ENCODE measurements at regions not wholly inside any gene's neighbourhood (a gene's known extent, or its start where the extent isn't known, plus 50 kb on each side); places are given as distances from the start of the nearest gene placed in this dataset.

DNA sequence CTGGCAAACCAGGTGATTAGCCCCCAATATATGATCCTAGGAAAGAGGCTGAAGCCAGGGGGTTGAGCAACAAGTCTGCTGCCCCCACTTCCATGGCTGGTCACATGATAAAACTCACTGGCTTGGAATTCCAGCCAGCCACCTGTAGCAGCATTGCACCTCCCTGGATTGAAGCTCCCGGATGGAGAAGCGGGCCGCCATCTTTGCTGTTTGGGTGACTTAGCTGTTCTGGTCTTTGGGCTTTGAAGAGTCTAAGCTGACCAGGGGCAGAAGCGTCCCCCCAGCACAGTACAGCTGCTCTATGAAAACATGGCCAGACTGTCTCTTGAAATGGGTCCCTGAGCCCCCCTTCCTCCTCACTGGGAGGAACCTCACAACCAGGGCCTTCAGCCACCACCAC, 610.2 kb downstream of the ANXA1 start:
- TF ChIP-seq EZH2 (IDR thresholded peaks at IDR 0.05) (no peak), EZH2phosphoT487 (IDR thresholded peaks at IDR 0.05) (no peak)
- TF ChIP-seq, protein P1, sequence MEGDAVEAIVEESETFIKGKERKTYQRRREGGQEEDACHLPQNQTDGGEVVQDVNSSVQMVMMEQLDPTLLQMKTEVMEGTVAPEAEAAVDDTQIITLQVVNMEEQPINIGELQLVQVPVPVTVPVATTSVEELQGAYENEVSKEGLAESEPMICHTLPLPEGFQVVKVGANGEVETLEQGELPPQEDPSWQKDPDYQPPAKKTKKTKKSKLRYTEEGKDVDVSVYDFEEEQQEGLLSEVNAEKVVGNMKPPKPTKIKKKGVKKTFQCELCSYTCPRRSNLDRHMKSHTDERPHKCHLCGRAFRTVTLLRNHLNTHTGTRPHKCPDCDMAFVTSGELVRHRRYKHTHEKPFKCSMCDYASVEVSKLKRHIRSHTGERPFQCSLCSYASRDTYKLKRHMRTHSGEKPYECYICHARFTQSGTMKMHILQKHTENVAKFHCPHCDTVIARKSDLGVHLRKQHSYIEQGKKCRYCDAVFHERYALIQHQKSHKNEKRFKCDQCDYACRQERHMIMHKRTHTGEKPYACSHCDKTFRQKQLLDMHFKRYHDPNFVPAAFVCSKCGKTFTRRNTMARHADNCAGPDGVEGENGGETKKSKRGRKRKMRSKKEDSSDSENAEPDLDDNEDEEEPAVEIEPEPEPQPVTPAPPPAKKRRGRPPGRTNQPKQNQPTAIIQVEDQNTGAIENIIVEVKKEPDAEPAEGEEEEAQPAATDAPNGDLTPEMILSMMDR (IDR thresholded peaks at IDR 0.05), result no peak
- H3K36me3 ChIP-seq, result no peaks in the 10 kb centered on the region
- H3K4me1 ChIP-seq, result no peaks in the 10 kb centered on the region
- H3K27ac Mint-ChIP-seq, result no peak overlapping the region
- H3K4me3 Mint-ChIP-seq, result no peak overlapping the region
- no peaks in the 10 kb centered on the region for H4K20me1 ChIP-seq (ENCODE audit: low read depth)
- H3K9me3 Mint-ChIP-seq, result peaks cover 3% of the 10 kb centered on the region
- H3K27me3 ChIP-seq, result no peaks in the 10 kb centered on the region
- H3K9me3 ChIP-seq (ENCODE audit: low read depth), result no peaks in the 10 kb centered on the region
- H3K27me3 Mint-ChIP-seq (ENCODE audit: insufficient read depth, low read depth), result no peaks in the 10 kb centered on the region
- no peak overlapping the region for H3K9ac ChIP-seq
- no peaks in the 10 kb centered on the region for H3K4me1 Mint-ChIP-seq
- no peaks in the 10 kb centered on the region for H3F3A ChIP-seq (ENCODE audit: low read depth)
- H2AFZ ChIP-seq (replicated peaks), result no peak overlapping the region
- H3K4me2 ChIP-seq, result no peak overlapping the region
- no peak overlapping the region for H3K4me3 ChIP-seq
- DNase-seq (ENCODE audit: low spot score), result no peak
- no peaks in the 10 kb centered on the region for H3K36me3 Mint-ChIP-seq
- no peaks in the 10 kb centered on the region for H3K79me2 ChIP-seq (ENCODE audit: low read depth)
- no peak overlapping the region for H3K27ac ChIP-seq

DNA sequence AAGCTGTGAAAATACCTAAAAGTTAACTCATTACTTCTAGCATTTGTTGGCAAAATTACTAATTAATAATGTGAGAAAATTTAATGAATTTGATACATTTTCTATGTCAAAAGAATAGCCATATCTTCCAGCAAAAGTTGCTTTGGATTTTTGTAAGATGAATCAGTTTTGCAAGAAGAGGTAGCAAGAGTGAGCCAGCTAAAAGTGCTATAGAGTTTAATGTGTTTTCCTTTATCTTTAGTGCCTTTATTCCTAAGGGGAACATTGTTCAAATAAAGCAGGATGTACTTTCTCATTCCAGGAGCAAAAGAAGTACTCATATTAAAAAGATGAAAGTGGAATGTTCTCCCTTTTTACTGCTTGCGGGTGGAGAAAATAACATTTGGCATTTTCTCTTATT, 622.2 kb downstream of the ANXA1 start:
- H3K27ac ChIP-seq, result no peak overlapping the region
- TF ChIP-seq, protein P1 (IDR thresholded peaks at IDR 0.05), result no peak
- no peak overlapping the region for H3K27ac Mint-ChIP-seq
- no peaks in the 10 kb centered on the region for H3K4me1 Mint-ChIP-seq
- no peaks in the 10 kb centered on the region for H3K27me3 Mint-ChIP-seq (ENCODE audit: insufficient read depth, low read depth)
- H2AFZ ChIP-seq (replicated peaks), result peak overlapping the region; percentile 5
- no peak overlapping the region for H3K9ac ChIP-seq
- H3K4me3 Mint-ChIP-seq, result no peak overlapping the region
- no peaks in the 10 kb centered on the region for H3F3A ChIP-seq (ENCODE audit: low read depth)
- H3K9me3 ChIP-seq (ENCODE audit: low read depth), result no peaks in the 10 kb centered on the region
- DNase-seq (ENCODE audit: low spot score), result no peak
- H3K4me3 ChIP-seq, result no peak overlapping the region
- H3K9me3 Mint-ChIP-seq, result peaks cover 2% of the 10 kb centered on the region
- no peaks in the 10 kb centered on the region for H3K36me3 Mint-ChIP-seq
- no peaks in the 10 kb centered on the region for H3K79me2 ChIP-seq (ENCODE audit: low read depth)
- H4K20me1 ChIP-seq (ENCODE audit: low read depth), result no peaks in the 10 kb centered on the region
- H3K36me3 ChIP-seq, result no peaks in the 10 kb centered on the region
- H3K4me2 ChIP-seq, result no peak overlapping the region
- H3K4me1 ChIP-seq, result no peaks in the 10 kb centered on the region
- no peaks in the 10 kb centered on the region for H3K27me3 ChIP-seq

DNA sequence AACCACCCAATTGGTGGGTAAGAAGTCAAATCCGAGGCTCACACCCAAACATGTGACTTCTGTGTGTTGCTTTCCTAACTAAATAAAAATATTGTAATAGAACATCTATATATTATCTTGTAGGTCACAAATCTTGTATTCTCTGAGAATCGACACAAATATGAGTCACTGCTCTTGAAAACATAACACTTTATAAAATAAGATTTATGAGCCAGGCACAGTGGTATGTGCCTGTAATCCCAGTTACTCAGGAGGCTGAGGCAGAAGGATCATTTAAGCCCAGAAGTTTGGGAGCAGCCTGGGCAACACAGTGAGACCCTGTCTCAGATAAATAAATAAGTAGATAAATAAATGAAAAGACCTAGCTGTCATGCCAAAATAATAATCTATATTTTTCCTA, 624.1 kb downstream of the ANXA1 start:
- H3K4me3 ChIP-seq, result no peak overlapping the region
- H3K9ac ChIP-seq, result no peak overlapping the region
- no peaks in the 10 kb centered on the region for H3K4me1 Mint-ChIP-seq
- H3K4me1 ChIP-seq, result no peaks in the 10 kb centered on the region
- H3K27me3 ChIP-seq, result no peaks in the 10 kb centered on the region
- H3K36me3 ChIP-seq, result no peaks in the 10 kb centered on the region
- no peak overlapping the region for H3K27ac ChIP-seq
- no peaks in the 10 kb centered on the region for H4K20me1 ChIP-seq (ENCODE audit: low read depth)
- TF ChIP-seq, protein P1 (IDR thresholded peaks at IDR 0.05), result no peak
- no peak for TF ChIP-seq EZH2phosphoT487 (IDR thresholded peaks at IDR 0.05)
- no peak for TF ChIP-seq EZH2 (IDR thresholded peaks at IDR 0.05)
- H3K36me3 Mint-ChIP-seq, result no peaks in the 10 kb centered on the region
- H3K4me2 ChIP-seq, result no peak overlapping the region
- no peaks in the 10 kb centered on the region for H3K79me2 ChIP-seq (ENCODE audit: low read depth)
- H3K27me3 Mint-ChIP-seq (ENCODE audit: insufficient read depth, low read depth), result peaks cover 2% of the 10 kb centered on the region
- H3F3A ChIP-seq (ENCODE audit: low read depth), result no peaks in the 10 kb centered on the region
- H3K4me3 Mint-ChIP-seq, result no peak overlapping the region
- no peak overlapping the region for H3K27ac Mint-ChIP-seq
- H2AFZ ChIP-seq (replicated peaks), result no peak overlapping the region
- no peaks in the 10 kb centered on the region for H3K9me3 ChIP-seq (ENCODE audit: low read depth)
- H3K9me3 Mint-ChIP-seq, result peaks cover 5% of the 10 kb centered on the region
- DNase-seq (ENCODE audit: low spot score), result no peak

GRCh38 chr9:73780916-73781315, 629.3 kb downstream of the ANXA1 start:
- H3K4me3 ChIP-seq, result no peak overlapping the region
- no peaks in the 10 kb centered on the region for H3K9me3 ChIP-seq (ENCODE audit: low read depth)
- H3F3A ChIP-seq (ENCODE audit: low read depth), result no peaks in the 10 kb centered on the region
- no peak overlapping the region for H3K27ac ChIP-seq
- DNase-seq (ENCODE audit: low spot score), result no peak
- no peak overlapping the region for H3K4me2 ChIP-seq
- peaks cover 3% of the 10 kb centered on the region for H3K4me1 Mint-ChIP-seq
- no peaks in the 10 kb centered on the region for H3K36me3 ChIP-seq
- no peaks in the 10 kb centered on the region for H3K4me1 ChIP-seq
- H3K27me3 Mint-ChIP-seq (ENCODE audit: insufficient read depth, low read depth), result peaks cover 2% of the 10 kb centered on the region
- peaks cover 10% of the 10 kb centered on the region for H3K9me3 Mint-ChIP-seq
- no peak overlapping the region for H3K4me3 Mint-ChIP-seq
- H4K20me1 ChIP-seq (ENCODE audit: low read depth), result no peaks in the 10 kb centered on the region
- H3K79me2 ChIP-seq (ENCODE audit: low read depth), result no peaks in the 10 kb centered on the region
- H3K27ac Mint-ChIP-seq, result no peak overlapping the region
- H3K27me3 ChIP-seq, result no peaks in the 10 kb centered on the region
- H3K9ac ChIP-seq, result no peak overlapping the region
- H2AFZ ChIP-seq (replicated peaks), result no peak overlapping the region
- H3K36me3 Mint-ChIP-seq, result no peaks in the 10 kb centered on the region
- TF ChIP-seq EZH2phosphoT487 (IDR thresholded peaks at IDR 0.05), result no peak
- no peak for TF ChIP-seq EZH2 (IDR thresholded peaks at IDR 0.05)
- TF ChIP-seq, protein P1 (IDR thresholded peaks at IDR 0.05), result no peak
